GM12878 (cell line): ENCODE measurements at regions not wholly inside any gene's neighbourhood (a gene's known extent, or its start where the extent isn't known, plus 50 kb on each side); places are given as distances from the start of the nearest gene placed in this dataset.

Source experiments
- ATAC-seq: fragments of 200-7000 bp; cut with Tn5 transposase; 3 replicates; pipeline ENCODE4 v1.9.1; 2020; ENCODE audit warnings: mild to moderate bottlenecking, moderate library complexity
- BruUV-seq: library from RNA; stranded (reverse); fragments of 400-500 nt; replicated peaks from 2 replicates; lab custom pipeline; 2021; lab: Mats Ljungman, UMichigan
- CTCF ChIA-PET: fragments of 300-600 bp; sonication (Branson Sonifier 250); formaldehyde crosslinking; extraction: SDS; loops from one replicate; lab custom pipeline; 2021; ENCODE audit warnings: inconsistent platforms; lab: Yijun Ruan, JAX
- POLR2A ChIA-PET: fragments of 350-600 bp; formaldehyde crosslinking; extraction: SDS; loops from one replicate; lab custom pipeline; 2021; ENCODE audit warnings: inconsistent platforms; lab: Charles Lee
- RAD21 ChIA-PET: fragments of 300-600 bp; sonication (Branson Sonifier 250); formaldehyde crosslinking; loops from one replicate; lab custom pipeline; 2023; ENCODE audit warnings: antibody characterized with exemption; ENCODE audit not compliant: unreplicated experiment; lab: Charles Lee
- SMC1A ChIA-PET: fragments of 300-600 bp; sonication (Branson Sonifier 250); formaldehyde crosslinking; loops from one replicate; lab custom pipeline; 2023; ENCODE audit not compliant: unreplicated experiment, uncharacterized antibody; lab: Charles Lee
- DNase-seq: peaks from one replicate; pipeline ENCODE4 v3.0.0-alpha.2; 2011; ENCODE audit warnings: low read depth, low spot score
- FAIRE-seq: peaks from 3 replicates; lab custom pipeline; 2011; peaks lifted over from hg19 to GRCh38; lab: Jason Lieb, UNC
- H2AFZ ChIP-seq: 2 replicates; pipeline ENCODE4 v1.6.0; 2011; ENCODE audit warnings: low read depth, low read length, control low read depth; ENCODE audit not compliant: control insufficient read depth
- H3K27ac ChIP-seq: 2 replicates; pipeline ENCODE4 v1.5.1; 2011; ENCODE audit warnings: control low read depth; ENCODE audit not compliant: control insufficient read depth, insufficient read depth
- H3K27me3 ChIP-seq, 2 experiments: replicated peaks in 1 of 2; 2 replicates each; pipeline versions ENCODE4 v1.6.0 to v1.6.1; 2011; ENCODE audit warnings: low read length in 1 of 2; ENCODE audit not compliant: control insufficient read depth in 2 of 2, insufficient read depth in 2 of 2
- H3K36me3 ChIP-seq, 2 experiments: 2 replicates each; pipeline ENCODE4 v1.5.1; 2011; ENCODE audit warnings: low read length in 1 of 2; ENCODE audit not compliant: control insufficient read depth in 2 of 2, insufficient read depth in 2 of 2
- H3K4me1 ChIP-seq: 2 replicates; pipeline ENCODE4 v1.6.1; 2011; ENCODE audit warnings: mild to moderate bottlenecking, low read length, moderate library complexity, mixed read lengths; ENCODE audit not compliant: control insufficient read depth, insufficient read depth
- H3K4me2 ChIP-seq: 2 replicates; pipeline ENCODE4 v1.6.0; 2011; ENCODE audit warnings: control low read depth; ENCODE audit not compliant: control insufficient read depth, insufficient read depth
- H3K4me3 ChIP-seq: fragments of 200-600 bp; sonication (generic); 2 replicates; pipeline ENCODE4 v1.5.1; 2016
- H3K79me2 ChIP-seq: 2 replicates; pipeline ENCODE4 v1.6.0; 2011; ENCODE audit warnings: low read length; ENCODE audit not compliant: control insufficient read depth, insufficient read depth
- H3K9ac ChIP-seq: 2 replicates; pipeline ENCODE4 v1.8.0; 2011; ENCODE audit warnings: low read length, control low read depth, mixed read lengths; ENCODE audit not compliant: control insufficient read depth, insufficient read depth
- H3K9me3 ChIP-seq: replicated peaks from 3 replicates; pipeline ENCODE4 v1.5.1; 2011; ENCODE audit warnings: mild to moderate bottlenecking, low read length; ENCODE audit not compliant: control insufficient read depth, insufficient read depth
- H4K20me1 ChIP-seq: 2 replicates; pipeline ENCODE4 v1.6.0; 2011; ENCODE audit not compliant: control insufficient read depth, insufficient read depth
- BHLHE40 ChIP-seq, 2 experiments: fragments of 450-650 bp in 1 of 2; IDR thresholded peaks; 2 replicates each; pipeline ENCODE4 v1.6.1; 2011 to 2017; ENCODE audit warnings: low read depth in 2 of 2, borderline replicate concordance in 1 of 2, improper control_type of control experiment in 1 of 2, low read length in 1 of 2, mild to moderate bottlenecking in 1 of 2
- EP300 ChIP-seq, 2 experiments: fragments of 150-350 bp in 1 of 2; IDR thresholded peaks; 2 replicates each; pipeline ENCODE4 v1.6.1; 2011 to 2012; ENCODE audit warnings: low read depth in 2 of 2, low read length in 2 of 2, borderline replicate concordance in 1 of 2, improper control_type of control experiment in 1 of 2, inconsistent platforms in 1 of 2; ENCODE audit not compliant: control insufficient read depth in 1 of 2
- EZH2 ChIP-seq: IDR thresholded peaks from 2 replicates; pipeline ENCODE4 v1.6.1; 2012; ENCODE audit warnings: low read depth, mild to moderate bottlenecking, control low read depth, inconsistent platforms, low read length, borderline replicate concordance; ENCODE audit not compliant: control insufficient read depth
- FOS ChIP-seq: IDR thresholded peaks from 3 replicates; pipeline ENCODE4 v1.6.1; 2011; ENCODE audit warnings: borderline replicate concordance; ENCODE audit not compliant: insufficient read length; ENCODE audit errors: extremely low read depth
- PAX8 ChIP-seq: fragments of 450-650 bp; IDR thresholded peaks from 2 replicates; pipeline ENCODE4 v1.6.1; 2017; ENCODE audit warnings: mild to moderate bottlenecking, moderate library complexity
- RB1 ChIP-seq: fragments of 450-650 bp; formaldehyde crosslinking; IDR thresholded peaks from 2 replicates; pipeline ENCODE4 v1.6.1; 2017; ENCODE audit warnings: mild to moderate bottlenecking, borderline replicate concordance
- SMAD1 ChIP-seq: fragments of 450-650 bp; IDR thresholded peaks from 2 replicates; pipeline ENCODE4 v1.6.1; 2018; ENCODE audit warnings: mild to moderate bottlenecking, low read depth; ENCODE audit not compliant: partially characterized antibody
- SUPT20H ChIP-seq: IDR thresholded peaks from 2 replicates; pipeline ENCODE4 v1.6.1; 2011; ENCODE audit warnings: low read depth, mild to moderate bottlenecking, low read length, moderate library complexity, borderline replicate concordance; ENCODE audit not compliant: control insufficient read depth
- TBL1XR1 ChIP-seq: IDR thresholded peaks from 2 replicates; pipeline ENCODE4 v1.6.1; 2012; ENCODE audit warnings: low read depth, low read length, improper control_type of control experiment
- ZNF274 ChIP-seq: IDR thresholded peaks from one replicate; pipeline ENCODE4 v1.8.0; 2011; ENCODE audit not compliant: insufficient read length, insufficient read depth
- ZZZ3 ChIP-seq: IDR thresholded peaks from 2 replicates; pipeline ENCODE4 v1.6.1; 2011; ENCODE audit warnings: low read depth; ENCODE audit not compliant: control insufficient read depth, insufficient read length
- WGBS: methylation state at CpG from one replicate; pipeline ENCODE4 v1.1.6; 2016; ENCODE audit warnings: low lambda C conversion rate; ENCODE audit not compliant: insufficient replicate concordance, insufficient coverage; ENCODE audit errors: missing lambda C conversion rate; 5-methylcytosine and 5-hydroxymethylcytosine counted together
- in situ Hi-C: fragments of 300-500 bp; cut with MboI; formaldehyde crosslinking; loops from 9 replicates; pipeline ENCODE4 v1.14.3; 2018; ENCODE audit warnings: mixed read lengths
- intact Hi-C: fragments of 100-400 bp; cut with micrococcal nuclease; formaldehyde crosslinking; loops from one replicate; pipeline ENCODE4 v1.14.2; 2022; ENCODE audit not compliant: unreplicated experiment
- TF ChIP-seq, protein P1 (sequence below): fragments of 450-650 bp; conservative IDR thresholded peaks from 2 replicates; pipeline ENCODE4 v1.6.1; 2017; ENCODE audit warnings: mild to moderate bottlenecking, moderate library complexity
- TF ChIP-seq, protein P2 (sequence below): fragments of 450-650 bp; IDR thresholded peaks from 2 replicates; pipeline ENCODE4 v1.6.1; 2017; ENCODE audit warnings: mild to moderate bottlenecking, moderate library complexity
- TF ChIP-seq, protein P3 (sequence below): fragments of 150-350 bp; IDR thresholded peaks from 2 replicates; pipeline ENCODE4 v1.6.1; 2014; ENCODE audit warnings: mild to moderate bottlenecking, low read depth, low read length

DNA sequence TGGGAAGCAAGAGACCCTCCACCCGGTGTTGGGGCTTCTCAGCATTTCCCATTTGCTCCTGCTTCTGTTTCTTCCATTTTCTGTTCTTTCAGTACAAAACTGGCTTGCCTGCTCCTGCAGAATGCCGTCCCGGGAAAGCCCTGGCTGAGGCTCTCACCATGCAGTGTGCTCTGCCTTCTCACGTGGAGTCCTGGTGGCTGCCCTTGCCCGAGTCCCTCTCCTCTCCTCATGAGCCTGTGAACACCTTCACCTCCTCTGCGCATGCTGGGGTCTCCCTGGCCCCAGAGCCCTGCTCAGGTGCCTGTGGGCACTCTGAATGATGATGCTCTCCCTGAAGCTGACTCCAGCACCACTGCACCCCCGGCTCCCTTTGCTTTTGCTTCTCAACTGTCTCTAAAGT lies 752.0 kb downstream of the QKI start:
- Histone ChIP-seq H3K9me3 (no peaks in the 10 kb centered on the region), H3K27me3 (no peaks in the 10 kb centered on the region), H3K36me3 (no peaks in the 10 kb centered on the region), H3K79me2 (no peaks in the 10 kb centered on the region), H3K4me1 (no peaks in the 10 kb centered on the region), H2AFZ (no peak overlapping the region), H3K4me3 (no peak overlapping the region), H3K27ac (no peak overlapping the region), H3K4me2 (no peak overlapping the region), H3K9ac (no peak overlapping the region), H4K20me1 (no peaks in the 10 kb centered on the region)
- no peak for FAIRE-seq
- ChIA-PET CTCF (no interaction called here), RAD21 (no interaction called here), POLR2A (no interaction called here), SMC1A (no interaction called here)
- no peak for DNase-seq
- intact Hi-C loops, result no loop called here
- BruUV-seq, result no TSS peak
- TF ChIP-seq RB1 (no peak), BHLHE40 (IDR thresholded peaks at IDR 0.05; ENCODE audit: borderline replicate concordance in 1 of 2, low read depth in 2 of 2, low read length in 1 of 2) (no peak), SMAD1 (no peak), SUPT20H (no peak), PAX8 (no peak), ZZZ3 (no peak), ZNF274 (no peak), EP300 (IDR thresholded peaks at IDR 0.05; ENCODE audit: borderline replicate concordance in 1 of 2, control insufficient read depth in 1 of 2, low read depth in 2 of 2, low read length in 2 of 2) (no peak), EZH2 (no peak), TBL1XR1 (no peak), FOS (no peak)
- TF ChIP-seq, protein P1, sequence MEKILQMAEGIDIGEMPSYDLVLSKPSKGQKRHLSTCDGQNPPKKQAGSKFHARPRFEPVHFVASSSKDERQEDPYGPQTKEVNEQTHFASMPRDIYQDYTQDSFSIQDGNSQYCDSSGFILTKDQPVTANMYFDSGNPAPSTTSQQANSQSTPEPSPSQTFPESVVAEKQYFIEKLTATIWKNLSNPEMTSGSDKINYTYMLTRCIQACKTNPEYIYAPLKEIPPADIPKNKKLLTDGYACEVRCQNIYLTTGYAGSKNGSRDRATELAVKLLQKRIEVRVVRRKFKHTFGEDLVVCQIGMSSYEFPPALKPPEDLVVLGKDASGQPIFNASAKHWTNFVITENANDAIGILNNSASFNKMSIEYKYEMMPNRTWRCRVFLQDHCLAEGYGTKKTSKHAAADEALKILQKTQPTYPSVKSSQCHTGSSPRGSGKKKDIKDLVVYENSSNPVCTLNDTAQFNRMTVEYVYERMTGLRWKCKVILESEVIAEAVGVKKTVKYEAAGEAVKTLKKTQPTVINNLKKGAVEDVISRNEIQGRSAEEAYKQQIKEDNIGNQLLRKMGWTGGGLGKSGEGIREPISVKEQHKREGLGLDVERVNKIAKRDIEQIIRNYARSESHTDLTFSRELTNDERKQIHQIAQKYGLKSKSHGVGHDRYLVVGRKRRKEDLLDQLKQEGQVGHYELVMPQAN, result no peak
- TF ChIP-seq, protein P2, sequence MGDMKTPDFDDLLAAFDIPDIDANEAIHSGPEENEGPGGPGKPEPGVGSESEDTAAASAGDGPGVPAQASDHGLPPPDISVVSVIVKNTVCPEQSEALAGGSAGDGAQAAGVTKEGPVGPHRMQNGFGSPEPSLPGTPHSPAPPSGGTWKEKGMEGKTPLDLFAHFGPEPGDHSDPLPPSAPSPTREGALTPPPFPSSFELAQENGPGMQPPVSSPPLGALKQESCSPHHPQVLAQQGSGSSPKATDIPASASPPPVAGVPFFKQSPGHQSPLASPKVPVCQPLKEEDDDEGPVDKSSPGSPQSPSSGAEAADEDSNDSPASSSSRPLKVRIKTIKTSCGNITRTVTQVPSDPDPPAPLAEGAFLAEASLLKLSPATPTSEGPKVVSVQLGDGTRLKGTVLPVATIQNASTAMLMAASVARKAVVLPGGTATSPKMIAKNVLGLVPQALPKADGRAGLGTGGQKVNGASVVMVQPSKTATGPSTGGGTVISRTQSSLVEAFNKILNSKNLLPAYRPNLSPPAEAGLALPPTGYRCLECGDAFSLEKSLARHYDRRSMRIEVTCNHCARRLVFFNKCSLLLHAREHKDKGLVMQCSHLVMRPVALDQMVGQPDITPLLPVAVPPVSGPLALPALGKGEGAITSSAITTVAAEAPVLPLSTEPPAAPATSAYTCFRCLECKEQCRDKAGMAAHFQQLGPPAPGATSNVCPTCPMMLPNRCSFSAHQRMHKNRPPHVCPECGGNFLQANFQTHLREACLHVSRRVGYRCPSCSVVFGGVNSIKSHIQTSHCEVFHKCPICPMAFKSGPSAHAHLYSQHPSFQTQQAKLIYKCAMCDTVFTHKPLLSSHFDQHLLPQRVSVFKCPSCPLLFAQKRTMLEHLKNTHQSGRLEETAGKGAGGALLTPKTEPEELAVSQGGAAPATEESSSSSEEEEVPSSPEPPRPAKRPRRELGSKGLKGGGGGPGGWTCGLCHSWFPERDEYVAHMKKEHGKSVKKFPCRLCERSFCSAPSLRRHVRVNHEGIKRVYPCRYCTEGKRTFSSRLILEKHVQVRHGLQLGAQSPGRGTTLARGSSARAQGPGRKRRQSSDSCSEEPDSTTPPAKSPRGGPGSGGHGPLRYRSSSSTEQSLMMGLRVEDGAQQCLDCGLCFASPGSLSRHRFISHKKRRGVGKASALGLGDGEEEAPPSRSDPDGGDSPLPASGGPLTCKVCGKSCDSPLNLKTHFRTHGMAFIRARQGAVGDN, result no peak
- TF ChIP-seq, protein P3, sequence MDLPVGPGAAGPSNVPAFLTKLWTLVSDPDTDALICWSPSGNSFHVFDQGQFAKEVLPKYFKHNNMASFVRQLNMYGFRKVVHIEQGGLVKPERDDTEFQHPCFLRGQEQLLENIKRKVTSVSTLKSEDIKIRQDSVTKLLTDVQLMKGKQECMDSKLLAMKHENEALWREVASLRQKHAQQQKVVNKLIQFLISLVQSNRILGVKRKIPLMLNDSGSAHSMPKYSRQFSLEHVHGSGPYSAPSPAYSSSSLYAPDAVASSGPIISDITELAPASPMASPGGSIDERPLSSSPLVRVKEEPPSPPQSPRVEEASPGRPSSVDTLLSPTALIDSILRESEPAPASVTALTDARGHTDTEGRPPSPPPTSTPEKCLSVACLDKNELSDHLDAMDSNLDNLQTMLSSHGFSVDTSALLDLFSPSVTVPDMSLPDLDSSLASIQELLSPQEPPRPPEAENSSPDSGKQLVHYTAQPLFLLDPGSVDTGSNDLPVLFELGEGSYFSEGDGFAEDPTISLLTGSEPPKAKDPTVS, result no peak
- ATAC-seq, result no peak
- in situ Hi-C loops, result no loop called here
- WGBS, result 8% methylated on average over 7 of the region's 7 CpGs
